VCaP (cell line): ENCODE measurements at regions not wholly inside any gene's neighbourhood (a gene's known extent, or its start where the extent isn't known, plus 50 kb on each side); places are given as distances from the start of the nearest gene placed in this dataset.

Source experiments
- H3K27ac ChIP-seq: fragments of 450-650 bp; 2 replicates; pipeline ENCODE4 v1.5.1; 2017
- CTCF ChIP-seq: fragments of 450-650 bp; conservative IDR thresholded peaks from 2 replicates; pipeline ENCODE4 v1.5.1; 2017; ENCODE audit warnings: mild to moderate bottlenecking, moderate library complexity

GRCh38 chr1:164369698-164370365 lies 189.2 kb upstream of the PBX1 start:
- no peak for TF ChIP-seq CTCF
- H3K27ac ChIP-seq = no peak overlapping the region

DNA sequence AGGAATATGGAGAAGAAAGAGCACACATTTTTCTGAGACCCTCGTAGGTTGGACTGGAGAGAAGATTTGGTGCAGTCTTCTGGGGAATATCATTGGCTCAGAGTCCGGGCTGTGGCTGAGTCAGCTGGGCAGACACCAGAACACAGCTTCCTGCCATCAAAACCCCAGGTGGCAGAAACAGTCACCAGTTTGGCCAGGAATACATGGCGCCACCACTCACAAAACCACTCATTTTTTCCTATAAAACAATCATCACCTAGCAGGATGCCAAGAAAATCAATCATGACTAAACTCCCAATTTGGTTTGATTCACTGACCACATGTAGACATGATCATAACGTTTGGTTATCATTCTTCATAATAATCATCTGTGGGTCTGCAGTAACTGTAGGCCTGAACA lies 178.1 kb upstream of the PBX1 start:
- TF ChIP-seq CTCF = no peak
- no peak overlapping the region for H3K27ac ChIP-seq

DNA sequence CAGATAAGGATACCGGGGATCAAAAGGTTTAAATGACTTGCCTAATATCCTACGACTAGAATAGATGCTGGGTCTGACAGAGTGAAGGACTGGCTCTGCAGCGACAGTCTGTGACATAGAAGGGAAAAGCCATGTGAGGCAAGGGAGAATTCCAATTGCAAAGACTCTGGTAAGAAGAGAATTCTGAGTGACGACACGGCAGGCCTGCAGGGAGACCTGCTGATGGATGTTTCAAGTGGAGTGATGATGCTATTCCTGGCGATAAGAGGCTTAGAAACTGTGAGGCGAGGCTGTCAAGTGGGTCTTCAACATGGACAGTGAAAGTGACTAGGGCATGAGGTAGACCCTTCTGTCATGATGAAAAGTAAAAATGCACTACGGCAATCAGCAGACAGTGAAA lies 176.6 kb upstream of the PBX1 start:
- no peak overlapping the region for H3K27ac ChIP-seq
- TF ChIP-seq CTCF = no peak

- TF ChIP-seq CTCF = no peak
- H3K27ac ChIP-seq = no peak overlapping the region
Measured at GRCh38 chr1:164384262-164384661, 174.7 kb upstream of the PBX1 start.

DNA sequence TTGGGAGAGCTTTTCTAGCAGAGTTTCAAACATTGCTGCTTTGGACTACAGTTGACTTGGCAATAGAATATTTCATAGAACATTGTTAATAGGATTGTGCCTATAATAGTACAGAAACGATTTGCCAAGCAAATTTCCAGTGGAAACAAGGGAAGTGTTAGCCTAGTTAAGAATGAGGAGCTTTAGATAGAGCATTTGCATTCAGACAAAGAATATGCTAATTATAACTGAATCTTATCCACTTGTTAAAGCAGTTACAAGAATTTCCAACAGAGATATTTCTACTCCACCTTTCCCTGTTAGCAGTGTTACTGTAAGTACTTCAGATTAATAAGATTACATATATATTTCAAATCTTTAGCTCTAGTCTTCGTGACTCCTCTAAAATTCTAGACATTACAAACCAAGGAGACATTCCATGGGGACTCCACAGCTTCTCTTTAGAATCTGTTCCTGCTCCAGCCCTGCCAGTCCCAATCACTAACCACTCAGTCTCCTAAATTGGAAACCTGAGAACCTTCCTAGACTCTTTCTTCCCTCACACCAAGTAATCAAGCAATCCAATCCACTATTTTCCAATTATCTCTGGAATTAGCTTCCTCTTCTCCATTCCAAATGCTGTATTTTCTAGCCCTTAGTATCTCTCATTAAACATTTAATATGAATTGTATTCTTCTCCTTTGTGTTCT lies 141.8 kb upstream of the PBX1 start:
- no peak for TF ChIP-seq CTCF
- no peak overlapping the region for H3K27ac ChIP-seq

- no peak overlapping the region for H3K27ac ChIP-seq
- no peak for TF ChIP-seq CTCF
Measured at GRCh38 chr1:164423136-164423535, 135.8 kb upstream of the PBX1 start.

- no peak overlapping the region for H3K27ac ChIP-seq
- no peak for TF ChIP-seq CTCF
Measured at GRCh38 chr1:164433141-164433817, 125.7 kb upstream of the PBX1 start.
